RPMI7951 (cell line): ENCODE measurements at regions not wholly inside any gene's neighbourhood (a gene's known extent, or its start where the extent isn't known, plus 50 kb on each side); places are given as distances from the start of the nearest gene placed in this dataset.
"Not testable (repeated sequence)": the region's sequence is repeated elsewhere in the genome, so short reads cannot be mapped to it uniquely, and the experiment has no call there.

Experiments
- DNase-seq: peaks from one replicate; pipeline ENCODE4 v3.0.0-alpha.2; 2012; ENCODE audit warnings: low read depth

GRCh38 chr12:96085475-96085874 is 50.1 kb upstream of the LTA4H start:
- DNase-seq = no peak

GRCh38 chr12:96086190-96086589 is 50.8 kb upstream of the LTA4H start:
- DNase-seq = not testable (repeated sequence)

DNA sequence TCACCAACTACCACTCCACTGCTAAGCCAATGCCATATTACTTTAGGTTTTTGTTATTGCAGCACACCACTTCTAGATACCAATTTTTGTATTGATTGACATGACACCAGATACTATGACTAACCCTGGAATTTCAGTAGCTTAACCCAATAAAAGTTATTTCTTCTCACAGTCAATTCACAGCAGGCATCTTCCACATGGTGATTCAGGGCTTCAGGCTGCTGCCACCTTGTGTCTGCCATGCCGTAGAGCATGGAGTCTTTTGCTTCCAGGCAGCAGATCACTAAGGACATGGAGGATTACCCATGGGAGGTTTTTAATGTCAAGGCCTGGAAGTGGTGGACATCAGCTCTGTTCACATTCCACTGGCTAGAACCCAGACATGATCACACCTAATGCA is 56.4 kb upstream of the LTA4H start:
- no peak for DNase-seq

DNA sequence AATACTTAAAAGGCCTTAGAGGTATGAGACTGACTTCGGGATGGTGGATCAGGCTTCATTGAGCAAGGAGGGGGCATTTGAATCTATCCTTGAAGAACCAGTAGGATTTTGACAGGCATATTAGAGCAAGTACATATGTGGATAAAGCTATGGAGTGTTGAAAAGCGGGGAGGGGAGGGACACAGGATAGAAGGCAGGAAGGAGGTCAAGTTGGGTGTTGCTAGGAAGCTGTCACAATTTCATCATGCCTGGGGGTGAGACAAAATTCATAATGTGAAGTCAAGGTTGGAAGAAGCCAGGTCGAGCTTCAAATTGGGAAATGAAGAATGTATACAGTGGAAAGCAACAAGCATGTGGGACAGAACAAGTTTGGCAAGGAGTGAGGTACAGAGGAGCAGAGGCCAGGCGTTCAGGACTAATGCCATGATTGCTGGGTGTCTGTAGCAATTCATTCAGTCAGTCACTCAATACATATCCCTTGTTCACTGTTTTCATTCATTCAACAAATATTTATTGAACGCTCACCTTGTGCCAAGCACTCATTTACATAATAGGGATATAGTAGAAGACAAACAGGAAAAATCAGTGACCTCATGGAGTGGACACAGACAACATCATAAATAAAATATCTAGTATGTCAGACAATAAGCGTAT is 58.3 kb upstream of the LTA4H start:
- no peak for DNase-seq

GRCh38 chr12:96094201-96094600 is 58.8 kb upstream of the LTA4H start:
- peak; percentile 76 for DNase-seq

DNA sequence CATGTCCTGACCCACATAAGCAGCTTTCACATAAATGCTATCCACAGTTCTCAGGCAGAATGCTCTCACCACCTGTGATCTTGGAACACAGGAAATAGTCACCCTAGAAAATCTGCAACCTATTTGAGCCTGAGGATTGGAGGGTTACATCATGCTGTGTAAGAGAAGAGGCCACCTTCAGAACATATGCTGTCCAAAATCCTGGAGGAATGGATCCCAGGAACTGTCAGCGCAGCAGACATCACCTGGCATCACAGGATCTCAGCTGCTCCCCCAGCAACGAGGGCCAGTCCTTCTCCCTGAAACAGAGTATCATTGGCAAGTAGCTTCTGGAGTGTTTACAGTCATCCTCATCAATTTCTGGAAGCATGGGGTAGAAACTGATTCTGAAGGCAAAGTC is 63.2 kb upstream of the LTA4H start:
- no peak for DNase-seq

DNA sequence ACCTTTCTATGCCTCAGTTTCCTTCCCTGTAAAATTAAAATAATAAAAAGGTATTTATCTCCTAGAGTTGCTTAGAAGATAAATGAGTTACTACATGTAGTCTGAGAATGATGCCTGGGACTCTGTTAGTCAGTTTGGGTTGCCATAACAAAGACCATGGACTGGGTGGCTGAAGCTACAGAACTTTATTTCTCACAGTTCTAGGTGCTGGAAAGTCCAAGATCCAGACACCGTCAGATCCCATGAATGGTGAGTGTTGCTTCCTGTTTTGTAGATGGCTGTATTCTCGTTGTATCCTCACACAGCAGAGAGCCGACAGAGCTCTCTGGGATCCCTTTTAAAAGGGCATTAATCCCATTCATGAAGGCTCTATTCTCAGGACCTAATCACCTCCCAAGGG is 64.0 kb upstream of the LTA4H start:
- DNase-seq = no peak

GRCh38 chr12:96099986-96100385 is 64.6 kb upstream of the LTA4H start:
- DNase-seq = no peak

GRCh38 chr12:96101806-96102205 is 66.4 kb upstream of the LTA4H start:
- no peak for DNase-seq

- no peak for DNase-seq
These were observed 67.8 kb upstream of the LTA4H start for GRCh38 chr12:96103067-96103644.

DNA sequence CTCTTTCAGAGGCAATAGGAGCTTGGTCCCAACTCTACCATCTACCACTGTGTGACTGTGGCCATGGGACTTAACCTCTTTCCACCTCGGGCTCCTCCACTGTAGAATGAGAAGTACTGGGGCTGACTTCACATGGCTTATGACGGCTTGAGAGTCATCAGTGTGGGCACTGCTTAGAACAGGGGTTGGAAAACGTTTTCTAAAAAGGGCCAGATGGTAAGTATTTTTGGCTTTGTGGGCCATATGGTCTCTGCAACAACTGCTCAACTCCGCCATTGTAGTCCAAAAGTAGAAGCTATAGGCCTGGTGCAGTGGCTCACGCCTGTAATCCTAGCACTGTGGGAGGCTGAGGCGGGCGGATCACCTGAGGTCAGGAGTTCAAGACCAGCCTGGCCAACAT is 69.2 kb upstream of the LTA4H start:
- no peak for DNase-seq

GRCh38 chr12:96106137-96106536 is 70.8 kb upstream of the LTA4H start:
- no peak for DNase-seq

GRCh38 chr12:96107236-96107635 is 71.8 kb upstream of the LTA4H start:
- DNase-seq = no peak

DNA sequence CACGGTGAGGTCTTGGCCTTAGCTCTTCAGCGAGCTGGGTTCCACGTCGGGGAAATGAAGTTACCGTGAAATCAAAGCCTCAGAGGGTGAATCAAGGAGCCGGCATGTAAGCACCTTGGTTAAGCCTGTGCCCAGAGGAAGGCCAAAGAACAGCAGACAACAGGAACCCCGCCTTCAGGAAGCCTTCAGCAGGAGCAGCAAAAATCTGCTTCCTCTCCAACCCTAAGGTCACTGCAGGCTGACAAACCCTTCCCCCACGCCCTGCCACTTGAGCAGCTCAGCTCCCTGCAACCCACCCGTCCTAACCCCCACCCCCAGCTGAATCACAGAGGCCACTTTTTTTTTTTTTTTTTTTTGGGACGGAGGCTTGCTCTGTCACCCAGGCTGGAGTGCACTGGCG is 72.9 kb upstream of the LTA4H start:
- DNase-seq = no peak

DNA sequence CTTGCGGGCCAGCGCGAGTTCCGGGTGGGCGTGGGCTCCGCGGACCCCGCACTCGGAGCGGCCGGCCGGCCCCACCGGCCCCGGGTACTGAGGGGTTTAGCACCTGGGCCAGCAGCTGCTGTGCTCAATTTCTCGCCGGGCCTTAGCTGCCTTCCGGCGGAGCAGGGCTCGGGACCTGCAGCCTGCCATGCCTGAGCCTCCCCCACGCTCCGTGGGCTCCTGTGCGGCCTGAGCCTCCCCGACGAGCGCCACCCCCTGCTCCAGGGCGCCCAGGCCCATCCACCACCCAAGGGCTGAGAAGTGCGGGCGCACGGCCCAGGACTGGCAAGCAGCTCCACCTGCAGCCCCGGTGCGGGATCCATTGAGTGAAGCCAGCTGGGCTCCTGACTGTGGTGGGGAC is 73.6 kb upstream of the LTA4H start:
- DNase-seq = not testable (repeated sequence)

GRCh38 chr12:96112733-96113132 is 77.3 kb upstream of the LTA4H start:
- no peak for DNase-seq

GRCh38 chr12:96117460-96117859 is 76.7 kb upstream of the ELK3 start:
- DNase-seq = no peak

GRCh38 chr12:96120359-96121100 is 73.6 kb upstream of the ELK3 start:
- DNase-seq = peak; percentile 51

GRCh38 chr12:96121271-96121711 is 72.9 kb upstream of the ELK3 start:
- peak; percentile 66 for DNase-seq

DNA sequence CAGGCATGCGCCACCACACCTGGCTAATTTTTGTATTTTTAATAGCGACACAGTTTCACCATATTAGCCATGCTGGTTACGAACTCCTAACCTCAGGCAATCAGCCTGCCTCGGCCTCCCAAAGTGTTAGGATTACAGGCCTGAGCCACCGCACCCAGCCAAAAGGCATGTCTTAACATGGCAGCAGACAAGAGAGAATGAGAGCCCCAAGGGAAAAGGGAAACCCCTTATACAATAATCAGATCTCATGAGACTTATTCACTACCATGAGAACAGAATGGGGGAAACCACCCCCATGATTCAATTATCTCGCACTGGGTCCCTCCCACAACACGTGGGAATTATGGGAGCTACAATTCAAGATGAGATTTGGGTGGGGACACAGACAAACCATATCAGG is 65.9 kb upstream of the ELK3 start:
- DNase-seq = not testable (repeated sequence)

- no peak for DNase-seq
These were observed 63.6 kb upstream of the ELK3 start for GRCh38 chr12:96130396-96131059.

- DNase-seq = no peak
These were observed 62.9 kb upstream of the ELK3 start for GRCh38 chr12:96131230-96131788.
